ENCODE measurements at regions not wholly inside any gene's neighbourhood (a gene's known extent, or its start where the extent isn't known, plus 50 kb on each side); places are given as distances from the start of the nearest gene placed in this dataset.

DNA sequence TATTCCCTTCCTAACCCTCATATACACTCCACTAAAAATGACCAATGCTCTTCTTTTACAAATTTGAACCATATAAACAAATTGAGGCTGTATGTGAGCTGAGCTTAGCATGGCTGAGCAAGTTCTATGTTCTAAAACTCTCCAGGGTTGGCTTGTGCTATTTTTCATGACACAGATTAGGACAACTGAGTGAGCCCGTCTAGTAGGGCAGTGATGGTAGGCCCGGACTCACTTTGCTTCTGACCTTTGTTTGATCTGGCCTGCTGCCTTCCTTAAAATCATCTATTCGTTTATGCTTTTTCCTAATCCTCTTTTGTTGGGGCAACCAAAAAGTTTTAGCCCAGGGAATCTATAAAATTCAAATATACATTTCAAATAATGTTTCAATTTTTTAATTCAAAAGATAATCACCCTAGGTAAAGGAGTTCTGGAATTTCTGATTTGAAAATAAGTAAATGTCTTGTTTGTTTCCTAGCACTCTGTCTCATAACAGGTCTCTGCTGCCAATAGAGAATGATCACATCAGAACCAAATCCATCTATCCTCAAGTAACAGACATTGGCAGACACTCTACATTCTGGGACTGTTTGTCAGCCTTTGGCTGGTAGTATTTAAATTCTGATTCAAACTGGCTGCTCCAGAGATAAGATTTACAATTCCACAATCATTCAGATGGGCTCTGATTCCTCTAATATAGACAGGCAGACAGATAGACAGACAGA, 217.0 kb upstream of the TARS1 start (continued):
- TF ChIP-seq, protein P1, sequence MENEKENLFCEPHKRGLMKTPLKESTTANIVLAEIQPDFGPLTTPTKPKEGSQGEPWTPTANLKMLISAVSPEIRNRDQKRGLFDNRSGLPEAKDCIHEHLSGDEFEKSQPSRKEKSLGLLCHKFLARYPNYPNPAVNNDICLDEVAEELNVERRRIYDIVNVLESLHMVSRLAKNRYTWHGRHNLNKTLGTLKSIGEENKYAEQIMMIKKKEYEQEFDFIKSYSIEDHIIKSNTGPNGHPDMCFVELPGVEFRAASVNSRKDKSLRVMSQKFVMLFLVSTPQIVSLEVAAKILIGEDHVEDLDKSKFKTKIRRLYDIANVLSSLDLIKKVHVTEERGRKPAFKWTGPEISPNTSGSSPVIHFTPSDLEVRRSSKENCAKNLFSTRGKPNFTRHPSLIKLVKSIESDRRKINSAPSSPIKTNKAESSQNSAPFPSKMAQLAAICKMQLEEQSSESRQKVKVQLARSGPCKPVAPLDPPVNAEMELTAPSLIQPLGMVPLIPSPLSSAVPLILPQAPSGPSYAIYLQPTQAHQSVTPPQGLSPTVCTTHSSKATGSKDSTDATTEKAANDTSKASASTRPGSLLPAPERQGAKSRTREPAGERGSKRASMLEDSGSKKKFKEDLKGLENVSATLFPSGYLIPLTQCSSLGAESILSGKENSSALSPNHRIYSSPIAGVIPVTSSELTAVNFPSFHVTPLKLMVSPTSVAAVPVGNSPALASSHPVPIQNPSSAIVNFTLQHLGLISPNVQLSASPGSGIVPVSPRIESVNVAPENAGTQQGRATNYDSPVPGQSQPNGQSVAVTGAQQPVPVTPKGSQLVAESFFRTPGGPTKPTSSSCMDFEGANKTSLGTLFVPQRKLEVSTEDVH (IDR thresholded peaks at IDR 0.05; ENCODE audit: low read depth, partially characterized antibody): no peak
- TF ChIP-seq FOS (IDR thresholded peaks at IDR 0.05; ENCODE audit: extremely low read depth, insufficient read length): no peak
- TF ChIP-seq PTBP1 (IDR thresholded peaks at IDR 0.05; ENCODE audit: low read depth, low read length): no peak
- TF ChIP-seq CBX8 (IDR thresholded peaks at IDR 0.05; ENCODE audit: borderline replicate concordance, extremely low read depth, low read depth, low read length, poor library complexity, severe bottlenecking): no peak
- TF ChIP-seq, protein P2, sequence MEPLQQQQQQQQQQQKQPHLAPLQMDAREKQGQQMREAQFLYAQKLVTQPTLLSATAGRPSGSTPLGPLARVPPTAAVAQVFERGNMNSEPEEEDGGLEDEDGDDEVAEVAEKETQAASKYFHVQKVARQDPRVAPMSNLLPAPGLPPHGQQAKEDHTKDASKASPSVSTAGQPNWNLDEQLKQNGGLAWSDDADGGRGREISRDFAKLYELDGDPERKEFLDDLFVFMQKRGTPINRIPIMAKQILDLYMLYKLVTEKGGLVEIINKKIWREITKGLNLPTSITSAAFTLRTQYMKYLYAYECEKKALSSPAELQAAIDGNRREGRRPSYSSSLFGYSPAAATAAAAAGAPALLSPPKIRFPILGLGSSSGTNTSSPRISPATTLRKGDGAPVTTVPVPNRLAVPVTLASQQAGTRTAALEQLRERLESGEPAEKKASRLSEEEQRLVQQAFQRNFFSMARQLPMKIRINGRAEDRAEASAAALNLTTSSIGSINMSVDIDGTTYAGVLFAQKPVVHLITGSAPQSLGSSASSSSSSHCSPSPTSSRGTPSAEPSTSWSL (CRISPR knock-in tag; IDR thresholded peaks at IDR 0.05; ENCODE audit: borderline replicate concordance): no peak
- no peak for TF ChIP-seq NCOA2 (IDR thresholded peaks at IDR 0.05; ENCODE audit: partially characterized antibody in 2 of 2)
- TF ChIP-seq FOXJ2 (tag; IDR thresholded peaks at IDR 0.05): no peak
- TF ChIP-seq HEY1 (CRISPR knock-in tag; IDR thresholded peaks at IDR 0.05; ENCODE audit: borderline replicate concordance): no peak
- TF ChIP-seq, protein P3, sequence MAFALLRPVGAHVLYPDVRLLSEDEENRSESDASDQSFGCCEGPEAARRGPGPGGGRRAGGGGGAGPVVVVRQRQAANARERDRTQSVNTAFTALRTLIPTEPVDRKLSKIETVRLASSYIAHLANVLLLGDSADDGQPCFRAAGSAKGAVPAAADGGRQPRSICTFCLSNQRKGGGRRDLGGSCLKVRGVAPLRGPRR (CRISPR knock-in tag; IDR thresholded peaks at IDR 0.05): no peak
- TF ChIP-seq ZNF124 (CRISPR knock-in tag; IDR thresholded peaks at IDR 0.05): no peak
- no peak for TF ChIP-seq ZNF282 (CRISPR knock-in tag; IDR thresholded peaks at IDR 0.05)
- TF ChIP-seq ZNF699 (CRISPR knock-in tag; IDR thresholded peaks at IDR 0.05; ENCODE audit: insufficient replicate concordance): no peak
- no peak for TF ChIP-seq SAFB2 (IDR thresholded peaks at IDR 0.05; ENCODE audit: borderline replicate concordance, low read depth, low read length, severe bottlenecking)
- no peak for TF ChIP-seq CBFA2T2 (conservative IDR thresholded peaks at IDR 0.05)
- TF ChIP-seq HNRNPL (IDR thresholded peaks at IDR 0.05; ENCODE audit: low read depth, low read length): no peak
